Spleen (tissue), 7 donors: ENCODE measurements at regions not wholly inside any gene's neighbourhood (a gene's known extent, or its start where the extent isn't known, plus 50 kb on each side); places are given as distances from the start of the nearest gene placed in this dataset.

ENCODE experiments used
- POLR2A ChIP-seq, 3 donors: fragments of 450-650 bp; IDR thresholded peaks; one replicate each; pipeline ENCODE4 v1.5.1; 2017; ENCODE audit warnings: antibody characterized with exemption in 3 of 3, mild to moderate bottlenecking in 1 of 3
- POLR2AphosphoS5 ChIP-seq, 3 donors: sonication (generic); formaldehyde crosslinking; IDR thresholded peaks; one replicate each; pipeline ENCODE4 v1.5.1; 2017; ENCODE audit warnings: antibody characterized with exemption in 3 of 3
- TF ChIP-seq, protein P1 (sequence below), 11 experiments: fragments of 200-600 bp in 7 of 11; fragments of 450-650 bp in 4 of 11; sonication (generic) in 4 of 11; IDR thresholded peaks in 8 of 11; conservative IDR thresholded peaks in 3 of 11; 1 replicate in 7 of 11; 2 replicates in 4 of 11; pipeline versions ENCODE4 v1.4.0 to v1.8.0; 2016 to 2021; ENCODE audit warnings: antibody characterized with exemption in 11 of 11, inconsistent platforms in 4 of 11, mild to moderate bottlenecking in 1 of 11
- donor health status: DM: no; HTN: no; CAD: no; lungs with moderate emphysema.
- donor health status: DM: no; HTN: no; CAD: no.
- donor health status: DM: no; HTN: no; CAD: no.

DNA sequence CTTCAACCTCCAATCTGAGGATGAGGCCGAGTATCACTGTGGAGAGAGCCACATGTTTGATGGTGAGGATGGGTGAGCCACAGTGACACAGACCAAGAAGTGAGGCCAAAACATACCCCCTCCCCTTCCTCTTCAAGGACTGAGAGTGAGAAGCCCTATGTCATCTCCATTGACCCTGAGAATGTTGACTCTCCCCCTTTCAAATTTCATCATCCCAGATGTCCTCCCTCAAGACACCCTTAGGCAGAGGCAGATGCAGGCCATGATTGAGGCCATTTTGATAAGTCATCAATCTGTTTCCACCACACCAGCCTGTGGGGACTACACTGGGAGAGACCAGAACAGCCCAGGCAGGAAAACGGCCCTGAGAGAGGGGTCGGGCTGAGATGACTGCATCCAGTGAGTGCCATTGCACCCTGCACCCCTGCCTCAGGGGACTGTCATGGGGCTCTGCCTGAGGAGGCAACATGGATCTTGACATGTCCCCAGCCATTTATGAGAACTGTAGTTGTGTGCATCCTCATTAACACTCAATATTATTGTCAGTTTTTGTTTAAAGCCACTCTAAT, 84.2 kb upstream of the IGLL5 start:
- TF ChIP-seq POLR2AphosphoS5 (IDR thresholded peaks at IDR 0.05) (no peak), POLR2A (IDR thresholded peaks at IDR 0.05) (no peak)
- TF ChIP-seq, protein P1, sequence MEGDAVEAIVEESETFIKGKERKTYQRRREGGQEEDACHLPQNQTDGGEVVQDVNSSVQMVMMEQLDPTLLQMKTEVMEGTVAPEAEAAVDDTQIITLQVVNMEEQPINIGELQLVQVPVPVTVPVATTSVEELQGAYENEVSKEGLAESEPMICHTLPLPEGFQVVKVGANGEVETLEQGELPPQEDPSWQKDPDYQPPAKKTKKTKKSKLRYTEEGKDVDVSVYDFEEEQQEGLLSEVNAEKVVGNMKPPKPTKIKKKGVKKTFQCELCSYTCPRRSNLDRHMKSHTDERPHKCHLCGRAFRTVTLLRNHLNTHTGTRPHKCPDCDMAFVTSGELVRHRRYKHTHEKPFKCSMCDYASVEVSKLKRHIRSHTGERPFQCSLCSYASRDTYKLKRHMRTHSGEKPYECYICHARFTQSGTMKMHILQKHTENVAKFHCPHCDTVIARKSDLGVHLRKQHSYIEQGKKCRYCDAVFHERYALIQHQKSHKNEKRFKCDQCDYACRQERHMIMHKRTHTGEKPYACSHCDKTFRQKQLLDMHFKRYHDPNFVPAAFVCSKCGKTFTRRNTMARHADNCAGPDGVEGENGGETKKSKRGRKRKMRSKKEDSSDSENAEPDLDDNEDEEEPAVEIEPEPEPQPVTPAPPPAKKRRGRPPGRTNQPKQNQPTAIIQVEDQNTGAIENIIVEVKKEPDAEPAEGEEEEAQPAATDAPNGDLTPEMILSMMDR (IDR thresholded peaks at IDR 0.05 in 8 of 11, conservative IDR thresholded peaks at IDR 0.05 in 3 of 11): no peak
